ENCODE measurements at regions not wholly inside any gene's neighbourhood (a gene's known extent, or its start where the extent isn't known, plus 50 kb on each side); places are given as distances from the start of the nearest gene placed in this dataset.

GRCh38 chr5:125152044-125152443, 405.6 kb upstream of the ZNF608 start:
- no peaks in the 10 kb centered on the region for H3K4me1 Mint-ChIP-seq (ENCODE audit: low read depth)
- no peak overlapping the region for H3K27ac Mint-ChIP-seq
- H3K36me3 Mint-ChIP-seq (ENCODE audit: low read depth) = no peaks in the 10 kb centered on the region
- no peaks in the 10 kb centered on the region for H3K27me3 Mint-ChIP-seq (ENCODE audit: low read depth)
- no peak overlapping the region for H3K4me3 Mint-ChIP-seq
- H3K9me3 Mint-ChIP-seq = peaks cover 13% of the 10 kb centered on the region

- Mint-ChIP-seq H3K27ac (no peak overlapping the region), H3K4me1 (ENCODE audit: low read depth) (no peaks in the 10 kb centered on the region), H3K9me3 (peaks cover 13% of the 10 kb centered on the region), H3K27me3 (ENCODE audit: low read depth) (no peaks in the 10 kb centered on the region), H3K4me3 (no peak overlapping the region), H3K36me3 (ENCODE audit: low read depth) (no peaks in the 10 kb centered on the region)
These were observed 406.2 kb upstream of the ZNF608 start for GRCh38 chr5:125152461-125153189.

DNA sequence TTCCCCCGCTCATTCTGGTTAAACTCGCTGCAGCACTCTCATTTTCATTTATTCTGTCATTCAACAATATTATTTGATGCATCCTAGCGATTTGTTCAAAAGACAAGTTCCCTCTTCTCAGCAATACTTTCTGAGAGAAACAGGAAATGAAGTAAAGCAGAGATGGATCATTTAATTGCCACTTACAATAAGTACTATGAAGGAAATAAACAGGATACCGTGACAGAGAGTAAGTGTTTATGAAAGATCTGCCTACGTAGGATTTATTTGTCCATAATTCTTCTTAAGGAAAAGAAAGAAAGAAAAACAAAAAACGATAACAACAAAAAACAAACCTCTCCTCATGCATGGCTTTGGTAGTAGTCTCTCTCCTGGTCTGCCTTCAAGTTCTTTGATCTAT, 406.8 kb upstream of the ZNF608 start:
- Mint-ChIP-seq H3K27ac (no peak overlapping the region), H3K4me3 (no peak overlapping the region), H3K9me3 (peaks cover 13% of the 10 kb centered on the region), H3K36me3 (ENCODE audit: low read depth) (no peaks in the 10 kb centered on the region), H3K27me3 (ENCODE audit: low read depth) (no peaks in the 10 kb centered on the region), H3K4me1 (ENCODE audit: low read depth) (no peaks in the 10 kb centered on the region)

- Mint-ChIP-seq H3K27ac (no peak overlapping the region), H3K4me3 (no peak overlapping the region), H3K36me3 (ENCODE audit: low read depth) (no peaks in the 10 kb centered on the region), H3K9me3 (peaks cover 10% of the 10 kb centered on the region), H3K27me3 (ENCODE audit: low read depth) (no peaks in the 10 kb centered on the region), H3K4me1 (ENCODE audit: low read depth) (no peaks in the 10 kb centered on the region)
These were observed 408.1 kb upstream of the ZNF608 start for GRCh38 chr5:125154301-125155110.

- Mint-ChIP-seq H3K27me3 (ENCODE audit: low read depth) (no peaks in the 10 kb centered on the region), H3K4me1 (ENCODE audit: low read depth) (no peaks in the 10 kb centered on the region), H3K27ac (no peak overlapping the region), H3K4me3 (no peak overlapping the region), H3K9me3 (peaks cover 21% of the 10 kb centered on the region), H3K36me3 (ENCODE audit: low read depth) (no peaks in the 10 kb centered on the region)
These were observed 414.5 kb upstream of the ZNF608 start for GRCh38 chr5:125160787-125161502.

GRCh38 chr5:125162714-125163113, 416.3 kb upstream of the ZNF608 start:
- H3K9me3 Mint-ChIP-seq = peaks cover 16% of the 10 kb centered on the region
- H3K4me3 Mint-ChIP-seq = no peak overlapping the region
- no peaks in the 10 kb centered on the region for H3K27me3 Mint-ChIP-seq (ENCODE audit: low read depth)
- H3K36me3 Mint-ChIP-seq (ENCODE audit: low read depth) = no peaks in the 10 kb centered on the region
- no peaks in the 10 kb centered on the region for H3K4me1 Mint-ChIP-seq (ENCODE audit: low read depth)
- no peak overlapping the region for H3K27ac Mint-ChIP-seq

GRCh38 chr5:125169396-125169795, 423.0 kb upstream of the ZNF608 start:
- Mint-ChIP-seq H3K9me3 (no peaks in the 10 kb centered on the region), H3K4me1 (ENCODE audit: low read depth) (no peaks in the 10 kb centered on the region), H3K27ac (no peak overlapping the region), H3K27me3 (ENCODE audit: low read depth) (no peaks in the 10 kb centered on the region), H3K36me3 (ENCODE audit: low read depth) (no peaks in the 10 kb centered on the region), H3K4me3 (no peak overlapping the region)

- Mint-ChIP-seq H3K4me3 (no peak overlapping the region), H3K9me3 (no peaks in the 10 kb centered on the region), H3K27me3 (ENCODE audit: low read depth) (no peaks in the 10 kb centered on the region), H3K27ac (no peak overlapping the region), H3K36me3 (ENCODE audit: low read depth) (no peaks in the 10 kb centered on the region), H3K4me1 (ENCODE audit: low read depth) (no peaks in the 10 kb centered on the region)
These were observed 425.2 kb upstream of the ZNF608 start for GRCh38 chr5:125171641-125172040.

DNA sequence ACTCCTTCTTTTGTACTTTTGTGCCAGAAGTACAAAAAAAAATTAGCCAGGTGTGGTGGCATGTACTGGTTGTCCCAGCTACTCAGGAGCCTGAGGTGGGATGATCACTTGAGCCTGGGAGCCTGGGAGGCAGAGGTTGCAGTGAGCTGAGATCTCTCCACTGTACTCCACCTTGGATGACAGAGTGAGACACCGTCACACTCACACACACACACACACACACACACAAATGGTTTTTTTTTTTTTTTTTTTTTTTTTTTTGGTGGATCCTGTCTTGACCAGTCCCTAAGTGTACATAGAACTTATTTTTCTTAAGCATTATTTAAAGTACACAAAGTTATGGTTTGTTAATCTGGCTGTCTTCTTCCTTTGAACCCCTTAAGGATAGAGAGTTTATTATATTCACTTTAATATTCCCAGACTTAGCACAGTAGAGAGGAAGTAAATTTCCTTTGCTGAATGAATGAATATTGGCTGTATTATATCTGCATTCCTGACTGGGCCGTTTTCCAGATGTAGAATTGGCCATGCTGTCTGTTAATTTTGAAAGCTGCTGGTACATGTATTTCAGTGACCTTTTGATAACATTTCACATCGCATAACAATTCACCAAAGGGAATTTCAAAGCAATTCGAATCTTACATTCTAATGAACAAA, 429.0 kb upstream of the ZNF608 start:
- no peaks in the 10 kb centered on the region for H3K9me3 Mint-ChIP-seq
- H3K27ac Mint-ChIP-seq = no peak overlapping the region
- no peaks in the 10 kb centered on the region for H3K36me3 Mint-ChIP-seq (ENCODE audit: low read depth)
- H3K27me3 Mint-ChIP-seq (ENCODE audit: low read depth) = no peaks in the 10 kb centered on the region
- no peak overlapping the region for H3K4me3 Mint-ChIP-seq
- H3K4me1 Mint-ChIP-seq (ENCODE audit: low read depth) = no peaks in the 10 kb centered on the region

DNA sequence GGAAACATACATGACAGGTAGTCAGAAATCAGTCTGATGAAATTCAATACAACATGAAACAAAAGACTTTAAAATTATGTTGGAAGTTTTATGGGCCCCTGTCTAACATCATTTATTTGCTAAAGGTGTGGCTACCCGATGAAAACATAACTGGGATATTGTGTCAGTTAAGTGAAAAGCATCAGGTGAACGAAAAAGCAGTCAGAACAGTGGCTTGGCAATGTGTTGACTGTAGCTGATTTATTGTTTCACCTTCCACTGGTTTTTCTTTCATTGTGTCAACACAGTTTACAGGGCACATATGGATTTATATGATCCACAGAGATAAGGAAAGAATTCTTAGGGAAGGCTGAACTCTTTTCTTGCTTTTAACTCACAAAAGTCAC, 429.6 kb upstream of the ZNF608 start:
- Mint-ChIP-seq H3K4me1 (ENCODE audit: low read depth) (no peaks in the 10 kb centered on the region), H3K27me3 (ENCODE audit: low read depth) (no peaks in the 10 kb centered on the region), H3K36me3 (ENCODE audit: low read depth) (no peaks in the 10 kb centered on the region), H3K27ac (no peak overlapping the region), H3K9me3 (no peaks in the 10 kb centered on the region), H3K4me3 (no peak overlapping the region)

DNA sequence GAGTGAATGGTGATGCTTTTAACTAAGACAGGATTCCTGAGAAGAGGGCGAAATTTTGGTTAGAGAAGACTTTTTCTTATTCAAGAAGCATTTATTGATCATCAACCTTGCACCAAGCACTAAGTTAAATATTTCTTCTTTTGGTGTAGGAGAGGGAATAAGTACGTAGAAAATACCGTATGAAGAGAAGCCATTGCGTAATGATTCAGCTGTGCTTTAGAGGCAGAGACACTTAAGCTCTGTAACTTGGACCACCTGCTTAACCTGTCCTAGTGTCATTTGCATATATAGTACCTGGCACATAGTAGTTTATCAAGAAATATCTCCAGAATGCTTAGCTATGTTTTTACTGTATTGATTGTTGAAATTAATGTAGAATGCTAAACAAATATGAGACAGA, 430.9 kb upstream of the ZNF608 start:
- Mint-ChIP-seq H3K9me3 (no peaks in the 10 kb centered on the region), H3K27ac (no peak overlapping the region), H3K4me1 (ENCODE audit: low read depth) (no peaks in the 10 kb centered on the region), H3K4me3 (no peak overlapping the region), H3K27me3 (ENCODE audit: low read depth) (no peaks in the 10 kb centered on the region), H3K36me3 (ENCODE audit: low read depth) (no peaks in the 10 kb centered on the region)

DNA sequence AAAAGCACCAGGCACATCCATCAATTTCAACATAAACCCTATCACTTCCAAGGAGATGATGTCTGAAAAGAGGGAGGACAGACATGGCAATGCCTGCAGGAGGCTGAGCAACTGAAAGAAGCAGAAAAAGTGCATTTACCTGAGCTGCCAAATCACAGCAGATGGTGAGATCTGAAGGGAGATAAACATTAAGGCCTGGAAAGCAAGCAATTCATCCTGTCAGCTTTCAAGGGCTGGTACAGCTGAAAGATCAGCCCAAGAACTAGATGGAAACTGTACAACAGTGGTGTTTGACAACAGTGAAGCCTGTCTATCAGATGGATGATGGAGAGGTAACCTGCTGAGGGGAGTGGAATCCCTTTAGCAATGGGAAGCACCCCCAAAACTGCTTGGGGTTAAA, 433.2 kb upstream of the ZNF608 start:
- Mint-ChIP-seq H3K9me3 (no peaks in the 10 kb centered on the region), H3K36me3 (ENCODE audit: low read depth) (no peaks in the 10 kb centered on the region), H3K4me3 (no peak overlapping the region), H3K27me3 (ENCODE audit: low read depth) (no peaks in the 10 kb centered on the region), H3K4me1 (ENCODE audit: low read depth) (no peaks in the 10 kb centered on the region), H3K27ac (no peak overlapping the region)

DNA sequence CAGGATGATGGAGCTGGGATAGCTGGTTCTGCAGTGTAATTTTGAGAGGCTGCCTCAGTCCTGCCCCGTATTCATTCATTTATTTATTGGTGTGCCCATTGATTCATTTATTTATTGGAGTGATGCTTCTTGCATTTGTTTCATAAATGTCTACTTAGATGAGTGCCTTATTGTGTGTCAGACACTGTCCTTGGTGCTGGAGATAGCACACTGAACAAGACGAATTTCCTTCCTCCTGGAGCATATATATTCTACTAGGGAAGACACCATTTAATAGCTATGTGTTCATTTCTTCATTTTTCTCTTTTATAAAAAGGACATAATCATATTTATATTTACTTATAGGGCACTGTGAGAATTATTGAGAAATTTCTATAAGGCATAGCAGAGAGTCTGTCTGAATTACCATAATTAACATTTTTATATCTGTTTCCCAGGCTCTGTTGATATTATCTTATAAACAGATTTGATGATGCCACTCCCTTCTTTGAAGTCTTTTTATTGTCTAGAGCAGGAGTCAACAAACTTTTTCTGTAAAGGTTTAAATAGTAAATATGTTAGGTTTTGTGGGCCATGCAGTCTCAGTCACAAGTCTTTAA, 433.9 kb upstream of the ZNF608 start:
- no peaks in the 10 kb centered on the region for H3K27me3 Mint-ChIP-seq (ENCODE audit: low read depth)
- no peak overlapping the region for H3K4me3 Mint-ChIP-seq
- no peaks in the 10 kb centered on the region for H3K36me3 Mint-ChIP-seq (ENCODE audit: low read depth)
- no peaks in the 10 kb centered on the region for H3K9me3 Mint-ChIP-seq
- no peaks in the 10 kb centered on the region for H3K4me1 Mint-ChIP-seq (ENCODE audit: low read depth)
- H3K27ac Mint-ChIP-seq = no peak overlapping the region

DNA sequence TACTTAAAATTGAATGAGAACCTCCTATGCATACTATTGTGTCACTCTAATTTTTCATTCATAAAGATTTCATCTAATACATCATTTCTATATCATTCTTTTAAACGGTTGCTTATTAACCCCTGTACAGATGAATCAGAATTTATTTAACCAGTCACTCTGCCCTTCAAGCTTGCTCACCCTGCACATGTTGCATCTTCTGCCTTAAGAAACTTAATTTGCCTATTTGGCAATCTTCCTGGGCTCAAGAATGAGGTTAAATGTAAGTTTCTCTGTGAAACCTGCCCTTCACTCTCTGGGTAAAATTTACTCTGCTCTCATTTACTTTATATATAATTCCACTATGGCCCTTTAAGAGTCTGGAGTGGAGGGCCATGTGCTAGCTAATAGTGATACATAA, 434.7 kb upstream of the ZNF608 start:
- Mint-ChIP-seq H3K9me3 (no peaks in the 10 kb centered on the region), H3K27me3 (ENCODE audit: low read depth) (no peaks in the 10 kb centered on the region), H3K4me1 (ENCODE audit: low read depth) (no peaks in the 10 kb centered on the region), H3K4me3 (no peak overlapping the region), H3K36me3 (ENCODE audit: low read depth) (no peaks in the 10 kb centered on the region), H3K27ac (no peak overlapping the region)
